ENCODE measurements at regions not wholly inside any gene's neighbourhood (a gene's known extent, or its start where the extent isn't known, plus 50 kb on each side); places are given as distances from the start of the nearest gene placed in this dataset.

- DNase-seq (ENCODE audit: low read depth, low spot score): no peak
- POLR2A ChIA-PET: no interaction called here
- CTCF ChIA-PET: no interaction called here
- H3K4me3 ChIP-seq (ENCODE audit: low read depth, low read length): no peak overlapping the region
- no peak for TF ChIP-seq CTCF (IDR thresholded peaks at IDR 0.05; ENCODE audit: insufficient read depth, low read length, missing control alignments)
Measured at GRCh38 chr12:93055221-93055620, 126.1 kb upstream of the EEA1 start.

- CTCF ChIA-PET: no interaction called here
- no peak for DNase-seq (ENCODE audit: low read depth, low spot score)
- POLR2A ChIA-PET: no interaction called here
- no peak overlapping the region for H3K4me3 ChIP-seq (ENCODE audit: low read depth, low read length)
- TF ChIP-seq CTCF (IDR thresholded peaks at IDR 0.05; ENCODE audit: insufficient read depth, low read length, missing control alignments): no peak
Measured at GRCh38 chr12:93056971-93057535, 128.0 kb upstream of the EEA1 start.

DNA sequence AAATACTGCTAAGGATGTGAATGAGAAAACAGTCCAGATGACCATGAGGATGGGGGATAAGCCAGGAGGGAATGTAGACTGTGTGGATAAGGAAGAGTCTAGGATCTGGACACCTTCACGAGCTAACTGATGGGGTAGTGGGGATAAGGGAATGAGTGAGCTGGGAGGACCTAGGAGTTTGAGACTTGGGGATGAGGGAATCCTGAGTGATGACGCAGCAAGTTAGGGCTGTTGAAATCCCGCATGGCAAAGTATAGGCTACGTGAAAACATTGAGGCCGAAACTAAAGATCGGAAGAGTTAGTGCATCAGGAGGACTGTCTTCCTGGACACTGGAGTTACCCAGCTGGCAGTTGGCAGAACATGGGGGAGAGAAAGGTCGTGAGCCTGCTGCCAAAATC, 129.2 kb upstream of the EEA1 start:
- POLR2A ChIA-PET: no interaction called here
- CTCF ChIA-PET: interaction anchor here (0.8 kb wide), 1 partner anchor 11 kb away, joined by 3 read pairs; no protein-coding TSS in a partner anchor
- no peak for TF ChIP-seq CTCF (IDR thresholded peaks at IDR 0.05; ENCODE audit: insufficient read depth, low read length, missing control alignments)
- no peak overlapping the region for H3K4me3 ChIP-seq (ENCODE audit: low read depth, low read length)
- DNase-seq (ENCODE audit: low read depth, low spot score): no peak

DNA sequence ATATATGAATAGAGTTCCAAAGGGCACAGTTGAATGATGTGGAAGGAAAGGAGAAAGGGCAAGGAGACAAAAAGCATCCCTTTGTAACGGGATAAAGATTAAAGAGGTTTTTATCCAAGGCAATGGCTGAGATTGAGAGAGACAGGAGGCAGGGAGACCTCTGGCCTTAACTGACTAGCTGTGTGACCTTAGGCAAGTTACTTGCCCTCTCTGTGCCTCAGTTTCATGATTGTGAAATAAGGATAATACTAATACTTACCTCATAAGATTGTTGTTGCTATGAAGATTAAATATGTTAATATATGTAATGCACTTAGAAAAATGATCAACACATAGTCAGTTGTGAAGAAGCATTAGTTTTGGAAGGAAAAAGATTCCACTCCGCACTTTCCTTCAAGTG, 130.2 kb upstream of the EEA1 start:
- TF ChIP-seq CTCF (IDR thresholded peaks at IDR 0.05; ENCODE audit: insufficient read depth, low read length, missing control alignments): no peak
- no peak for DNase-seq (ENCODE audit: low read depth, low spot score)
- ChIA-PET POLR2A (no interaction called here), CTCF (no interaction called here)
- H3K4me3 ChIP-seq (ENCODE audit: low read depth, low read length): no peak overlapping the region

GRCh38 chr12:93059925-93060665, 131.0 kb upstream of the EEA1 start:
- no peak overlapping the region for H3K4me3 ChIP-seq (ENCODE audit: low read depth, low read length)
- TF ChIP-seq CTCF (IDR thresholded peaks at IDR 0.05; ENCODE audit: insufficient read depth, low read length, missing control alignments): no peak
- DNase-seq (ENCODE audit: low read depth, low spot score): no peak
- POLR2A ChIA-PET: no interaction called here
- CTCF ChIA-PET: interaction anchor here (1.0 kb wide), 1 partner anchor 38 kb away, joined by 3 read pairs; no protein-coding TSS in a partner anchor

DNA sequence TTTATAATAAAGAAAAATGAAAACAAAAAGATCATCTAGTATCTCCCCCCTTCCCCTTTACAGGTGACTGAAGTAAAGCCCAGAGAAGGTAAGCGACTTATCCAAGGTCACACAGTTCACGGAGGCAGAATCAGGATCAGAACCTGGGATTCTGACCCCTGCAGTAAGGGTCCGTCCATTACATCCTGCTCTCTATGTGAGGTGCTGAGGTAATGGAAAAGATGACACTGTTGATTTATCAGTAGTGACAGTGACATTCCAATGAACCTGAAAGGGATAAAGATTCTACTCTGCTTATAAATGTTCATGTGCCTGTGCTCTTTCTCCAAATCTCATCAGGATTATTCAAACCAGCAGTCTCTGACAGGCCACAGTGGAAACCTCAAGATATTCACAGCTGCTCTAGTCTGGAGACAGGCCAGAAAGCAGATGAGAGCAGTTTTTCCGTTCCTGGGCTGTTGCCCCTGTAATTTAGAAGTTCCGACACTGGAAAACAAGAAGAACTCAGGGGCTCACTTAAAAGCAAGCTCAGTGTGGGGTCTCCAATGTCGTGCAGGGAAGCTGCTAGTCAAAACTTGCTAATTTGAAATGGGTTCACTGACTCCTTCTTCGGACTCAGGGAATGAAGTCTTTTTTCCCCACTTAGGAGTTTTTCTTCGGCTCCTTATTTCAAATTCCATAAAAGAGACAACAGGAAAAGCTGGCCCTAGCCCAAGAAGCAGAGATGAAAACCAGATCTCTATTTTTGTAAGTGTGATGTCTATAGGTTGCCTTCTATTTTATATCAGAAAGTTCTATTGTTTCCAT, 131.8 kb upstream of the EEA1 start:
- H3K4me3 ChIP-seq (ENCODE audit: low read depth, low read length): peak overlapping the region; percentile 32
- ChIA-PET POLR2A (no interaction called here), CTCF (interaction anchor here (1.0 to 1.6 kb wide), 2 partner anchors 37 to 355 kb away, joined by 3 read pairs; no protein-coding TSS in a partner anchor)
- TF ChIP-seq CTCF (IDR thresholded peaks at IDR 0.05; ENCODE audit: insufficient read depth, low read length, missing control alignments): no peak
- no peak for DNase-seq (ENCODE audit: low read depth, low spot score)

All from AG04449 (cell line).